ENCODE measurements at regions not wholly inside any gene's neighbourhood (a gene's known extent, or its start where the extent isn't known, plus 50 kb on each side); places are given as distances from the start of the nearest gene placed in this dataset.
"Not testable (repeated sequence)": the region's sequence is repeated elsewhere in the genome, so short reads cannot be mapped to it uniquely, and the experiment has no call there.

GRCh38 chr7:64469673-64470072, 93.2 kb downstream of the ZNF680 start:
- no peak for DNase-seq (ENCODE audit: low read depth in 2 of 3, low spot score in 2 of 3)

DNA sequence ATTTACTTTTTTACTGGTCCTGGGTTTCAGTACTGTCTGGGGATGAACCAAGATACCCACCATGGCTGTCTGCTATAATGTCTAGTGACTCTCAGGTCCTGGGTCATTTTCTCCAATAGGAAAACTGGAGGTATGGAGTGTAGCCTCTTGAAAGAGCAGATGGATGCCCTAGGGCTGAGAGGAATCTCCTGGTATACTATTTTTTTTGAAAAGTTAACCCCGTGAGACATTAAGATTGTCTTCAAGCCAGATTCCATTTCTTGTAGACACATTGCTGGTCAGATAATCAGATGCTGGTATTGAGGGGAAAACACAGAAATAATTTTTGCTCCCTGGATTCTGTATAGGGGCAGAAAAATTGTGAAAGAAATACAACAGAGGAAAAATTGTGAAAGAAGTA, 97.3 kb downstream of the ZNF680 start:
- DNase-seq (ENCODE audit: low read depth in 2 of 3, low spot score in 2 of 3): no peak

DNA sequence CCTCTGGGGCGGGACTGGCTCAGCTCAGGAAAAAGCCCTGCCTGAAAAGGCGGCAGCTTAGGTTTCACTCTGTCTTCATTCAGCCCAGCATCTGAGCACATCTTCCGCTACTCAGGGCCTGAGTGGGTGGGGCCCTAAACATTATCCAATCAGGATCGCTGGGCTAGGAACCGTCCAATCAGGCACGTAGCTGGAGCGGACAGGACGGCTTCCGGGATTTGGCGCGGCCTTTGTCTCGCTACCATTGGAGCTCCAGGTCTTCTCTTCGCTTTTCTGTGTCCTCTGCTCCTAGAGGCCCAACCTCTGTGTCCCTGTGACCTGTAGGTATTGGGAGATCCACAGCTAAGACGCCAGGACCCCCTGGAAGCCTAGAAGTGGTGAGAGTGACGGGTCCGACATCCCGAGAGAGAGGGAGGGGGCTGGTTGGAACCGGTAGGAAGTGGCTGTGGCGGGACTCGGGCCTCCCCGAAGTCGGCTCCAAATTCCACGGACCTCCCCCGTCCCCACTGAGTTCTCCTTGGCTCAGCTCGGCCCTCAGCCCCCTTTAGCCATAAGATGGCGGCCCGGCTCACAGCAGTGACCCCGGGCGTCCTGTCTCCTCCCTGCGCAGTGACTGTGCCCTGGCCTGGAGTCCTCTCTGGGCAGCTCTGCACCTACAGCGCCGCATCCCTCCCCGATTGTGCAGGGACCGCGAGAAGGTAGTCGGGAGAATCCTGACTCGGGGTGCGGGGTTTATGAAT, 99.1 kb downstream of the ZNF680 start:
- peak in 2 of 3 donors; percentile 78 to 81 for DNase-seq (ENCODE audit: low read depth in 2 of 3, low spot score in 2 of 3)

DNA sequence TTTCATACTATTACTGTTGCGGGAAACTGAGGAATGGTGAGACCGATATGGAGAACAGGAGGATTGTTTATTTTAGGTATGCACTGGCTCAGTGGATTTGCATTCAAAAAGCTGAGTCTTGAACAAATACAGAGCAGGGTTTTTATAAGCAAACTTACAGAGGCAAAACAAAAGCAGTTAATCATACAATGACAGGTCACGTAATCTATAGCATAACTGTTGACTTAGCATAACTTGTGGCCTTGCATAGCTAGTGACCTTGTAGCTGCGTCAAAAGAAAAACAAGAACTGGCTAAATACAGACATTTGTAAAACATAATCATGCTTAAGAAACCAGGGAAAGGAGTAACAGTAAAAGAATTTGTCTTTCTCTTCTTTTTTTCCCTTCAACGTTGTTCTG, 103.0 kb downstream of the ZNF680 start:
- not testable (repeated sequence) for DNase-seq (ENCODE audit: low read depth in 2 of 3, low spot score in 2 of 3)

GRCh38 chr7:64433590-64433989, 119.8 kb downstream of the ZNF736 start:
- no peak for DNase-seq (ENCODE audit: low read depth in 2 of 3, low spot score in 2 of 3)

- DNase-seq (ENCODE audit: low read depth in 2 of 3, low spot score in 2 of 3): no peak
Observed at GRCh38 chr7:64431838-64432237, 118.1 kb downstream of the ZNF736 start.

DNA sequence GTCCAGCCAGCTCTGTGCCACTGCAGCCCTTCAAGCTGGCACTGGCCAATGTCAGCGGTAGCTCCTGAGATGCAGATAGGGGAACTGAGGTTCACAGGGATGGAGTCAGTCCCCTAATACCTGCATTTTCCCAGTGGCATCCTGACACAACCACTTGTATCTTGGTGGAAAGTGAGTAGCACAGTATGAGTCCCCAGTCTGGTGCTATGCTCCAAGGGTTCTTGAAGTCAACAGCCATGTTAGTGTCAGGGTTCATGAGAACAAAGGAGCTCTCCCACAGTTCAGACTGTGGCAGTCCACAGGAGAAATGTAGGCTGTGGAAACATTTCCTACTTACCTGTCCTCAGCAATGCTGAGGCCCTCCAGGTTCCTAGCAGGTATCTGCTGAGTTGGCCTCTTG, 115.5 kb downstream of the ZNF736 start:
- no peak for DNase-seq (ENCODE audit: low read depth in 2 of 3, low spot score in 2 of 3)

DNA sequence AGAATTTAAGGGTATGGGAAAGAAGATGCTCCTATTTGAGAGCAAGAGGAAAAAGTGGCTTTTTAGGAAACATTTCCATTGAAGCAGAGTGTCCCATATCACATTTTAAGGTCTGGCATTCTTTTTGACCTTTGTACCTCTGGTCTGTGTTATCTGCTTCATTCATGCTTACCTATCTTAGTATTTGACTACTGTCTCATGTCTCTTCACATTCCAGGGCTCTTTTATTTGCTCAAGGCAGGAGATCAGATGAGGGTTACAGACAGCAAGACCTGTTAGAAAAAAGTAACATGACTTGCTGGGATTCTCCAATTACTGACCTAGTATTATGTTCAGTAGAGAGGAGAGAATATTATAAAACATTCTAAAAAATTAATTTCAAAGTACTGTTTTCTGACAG, 111.7 kb downstream of the ZNF736 start:
- DNase-seq (ENCODE audit: low read depth in 2 of 3, low spot score in 2 of 3): not testable (repeated sequence)

- no peak for DNase-seq (ENCODE audit: low read depth in 2 of 3, low spot score in 2 of 3)
Observed at GRCh38 chr7:64407148-64407547, 93.4 kb downstream of the ZNF736 start.
